HG02840 (cell line): ENCODE measurements at regions not wholly inside any gene's neighbourhood (a gene's known extent, or its start where the extent isn't known, plus 50 kb on each side); places are given as distances from the start of the nearest gene placed in this dataset.
"Not testable (repeated sequence)": the region's sequence is repeated elsewhere in the genome, so short reads cannot be mapped to it uniquely, and the experiment has no call there.

Experiments used
- ATAC-seq: cut with Tn5 transposase; IDR thresholded peaks from one replicate; pipeline ENCODE4 v1.9.1; 2021; ENCODE audit warnings: mild to moderate bottlenecking, moderate library complexity, moderate number of reproducible peaks; ENCODE audit not compliant: unreplicated experiment, low FRiP score

DNA sequence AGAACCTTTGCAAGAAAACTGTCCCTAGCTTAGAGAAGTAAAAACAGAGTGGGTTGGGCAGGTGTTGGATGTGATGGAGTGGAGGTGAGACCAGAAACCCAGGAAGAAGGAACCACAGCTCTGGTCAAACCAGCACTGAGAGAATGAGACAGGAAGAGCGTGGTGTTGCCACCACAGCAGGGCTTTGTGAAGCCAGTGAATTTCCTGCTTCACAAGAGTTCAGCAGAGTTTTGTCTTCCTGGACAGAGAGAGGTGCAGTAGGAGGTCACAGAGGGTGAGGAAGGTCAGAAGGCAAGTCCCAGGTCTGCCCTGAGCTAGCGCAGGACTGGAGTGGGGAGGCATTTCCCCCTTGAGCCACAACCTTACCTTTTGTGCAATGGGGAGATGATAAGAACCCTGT, 2306.2 kb upstream of the ACO1 start:
- ATAC-seq, result no peak

DNA sequence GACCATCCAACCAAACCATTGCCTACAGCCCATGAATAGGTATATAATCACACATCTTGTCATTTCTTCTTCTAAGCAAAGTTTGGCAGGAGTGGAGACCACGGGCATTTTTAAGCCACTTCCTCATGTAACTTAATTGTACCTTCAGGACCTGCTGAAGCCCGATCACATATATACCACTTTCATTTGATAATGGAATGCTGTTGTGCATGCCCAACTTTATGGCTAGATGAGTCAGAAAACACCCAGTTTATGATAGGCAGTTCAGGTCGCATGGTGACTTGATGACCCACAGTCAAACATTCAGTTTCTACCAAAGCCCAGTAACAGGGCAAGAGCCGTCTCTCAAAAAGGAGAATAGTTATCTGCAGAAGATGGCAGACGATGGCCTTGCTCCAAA, 2295.0 kb upstream of the ACO1 start:
- ATAC-seq, result no peak

GRCh38 chr9:30103647-30104394, 2280.6 kb upstream of the ACO1 start:
- ATAC-seq, result no peak

GRCh38 chr9:30107134-30107533, 2277.3 kb upstream of the ACO1 start:
- ATAC-seq, result not testable (repeated sequence)

DNA sequence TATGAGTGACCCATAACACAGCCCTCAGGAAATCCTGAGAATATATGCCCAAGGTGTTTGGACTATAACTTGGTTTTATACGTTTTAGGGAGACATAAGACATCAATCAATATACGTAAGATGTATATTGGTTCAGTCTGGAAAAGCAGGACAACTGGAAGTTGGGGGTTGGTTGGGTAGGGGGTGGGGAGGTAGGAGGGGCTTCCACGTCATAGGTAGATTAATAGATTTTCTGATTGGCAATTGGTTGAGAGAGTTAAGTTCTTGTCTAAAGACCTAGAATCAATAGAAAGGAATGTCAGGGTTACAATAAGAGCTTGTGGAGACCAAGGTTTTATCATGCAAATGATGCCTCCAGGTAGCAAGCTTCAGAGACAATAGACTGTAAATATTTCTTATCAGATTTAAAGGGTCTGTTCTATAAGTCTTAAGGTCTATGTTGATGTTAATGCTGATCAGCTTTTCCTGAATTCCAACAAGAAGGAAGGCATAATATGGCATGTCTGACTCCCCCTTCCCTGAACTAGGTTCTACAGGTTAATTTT, 2267.7 kb upstream of the ACO1 start:
- ATAC-seq, result no peak

GRCh38 chr9:30120666-30121065, 2263.8 kb upstream of the ACO1 start:
- no peak for ATAC-seq

GRCh38 chr9:30121611-30122010, 2262.8 kb upstream of the ACO1 start:
- ATAC-seq, result no peak

DNA sequence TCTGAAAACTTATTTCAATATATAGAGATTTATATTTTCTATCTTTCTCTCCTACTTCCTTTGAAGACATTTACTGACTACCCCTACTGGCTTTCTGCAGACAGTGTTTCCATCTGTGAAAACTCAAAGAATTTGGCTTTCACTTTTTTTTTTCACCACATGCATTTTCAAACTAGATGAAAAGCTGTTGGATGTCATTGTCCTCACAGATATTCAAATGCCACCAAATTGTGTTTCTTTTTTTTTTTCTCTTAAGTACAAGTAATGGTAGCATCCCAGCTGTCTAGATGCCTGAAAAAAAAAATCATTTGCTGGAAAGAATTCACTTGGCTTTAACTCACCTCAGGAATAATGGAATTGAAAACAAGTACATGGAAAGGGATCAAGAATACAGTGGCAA, 2258.6 kb upstream of the ACO1 start:
- ATAC-seq, result no peak

- ATAC-seq, result no peak
These were observed 2257.1 kb upstream of the ACO1 start for GRCh38 chr9:30127371-30127770.

DNA sequence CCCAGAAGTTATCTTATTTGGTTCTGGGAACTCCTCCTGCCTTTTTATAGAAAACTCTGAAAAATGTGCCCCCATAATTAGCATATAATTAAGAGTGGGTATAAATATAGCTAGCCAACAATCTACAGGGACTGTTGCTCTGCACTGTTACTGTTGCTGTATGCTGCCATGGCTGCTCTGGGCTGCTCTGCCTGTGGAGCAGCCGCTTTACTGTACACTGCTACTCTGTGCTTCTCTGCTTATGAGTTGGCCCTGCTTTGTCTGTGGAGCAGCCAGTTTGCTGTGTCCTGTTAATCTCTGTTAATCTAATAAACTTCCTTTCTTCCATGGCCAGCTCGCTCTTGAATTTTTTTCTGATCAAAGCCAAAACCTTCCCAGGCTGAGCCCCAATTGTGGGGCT, 2244.0 kb upstream of the ACO1 start:
- no peak for ATAC-seq

GRCh38 chr9:30160570-30160969, 2223.9 kb upstream of the ACO1 start:
- no peak for ATAC-seq

DNA sequence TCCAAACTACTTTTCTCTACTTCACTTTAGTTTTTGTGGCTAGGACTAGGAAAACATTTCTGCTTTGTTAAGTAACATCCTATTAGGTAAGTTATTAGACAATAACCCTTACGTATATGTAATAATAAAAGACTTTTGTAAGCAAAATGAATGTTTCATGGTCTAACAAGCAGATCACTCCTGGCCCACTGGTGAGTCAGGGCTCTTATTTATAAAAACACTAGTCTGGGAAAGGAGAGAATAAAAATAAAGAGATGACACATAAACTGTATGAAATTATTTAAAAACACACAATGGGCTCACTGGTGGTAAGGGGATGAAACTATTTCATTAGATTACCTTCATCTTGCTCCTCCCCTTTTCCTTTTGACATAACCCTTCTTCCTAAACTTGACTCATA, 2212.2 kb upstream of the ACO1 start:
- no peak for ATAC-seq

DNA sequence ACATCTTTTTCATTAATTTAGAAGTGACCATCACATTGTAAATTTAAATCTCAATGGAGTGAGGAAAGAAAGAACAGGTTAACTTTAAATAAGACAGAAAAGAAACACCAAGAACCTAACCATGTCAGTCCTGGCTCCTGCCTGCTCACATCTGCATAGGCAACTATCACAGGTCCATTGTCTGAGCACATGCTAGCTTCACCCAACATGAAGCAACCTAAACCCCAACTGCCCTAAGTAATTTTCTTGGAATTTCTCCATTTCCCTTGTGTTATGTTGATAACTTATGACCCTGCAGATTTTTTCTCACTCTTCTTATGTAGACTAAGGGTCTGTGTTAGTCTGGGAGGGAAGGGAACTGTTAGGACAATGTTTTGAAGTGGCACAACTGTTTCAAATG, 2205.8 kb upstream of the ACO1 start:
- no peak for ATAC-seq

DNA sequence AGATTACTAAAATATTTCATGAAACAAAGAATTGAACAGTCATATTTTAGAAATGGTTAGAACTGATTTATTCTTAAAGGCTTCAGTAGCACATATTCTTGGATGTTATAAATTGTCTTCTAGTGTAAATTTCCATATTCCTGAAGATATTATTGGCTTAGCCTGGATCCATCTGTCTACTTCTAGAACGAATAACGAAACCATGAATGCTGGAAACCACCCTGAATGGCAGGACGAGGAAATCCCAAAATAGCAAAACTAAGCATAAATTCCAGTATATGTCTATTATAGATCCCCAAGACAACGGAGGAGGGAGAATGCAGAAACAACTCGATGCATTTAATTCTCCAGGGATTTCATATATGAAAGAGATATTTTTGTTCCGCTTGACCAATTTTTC, 2191.0 kb upstream of the ACO1 start:
- no peak for ATAC-seq

- no peak for ATAC-seq
These were observed 2187.5 kb upstream of the ACO1 start for GRCh38 chr9:30196941-30197340.

- no peak for ATAC-seq
These were observed 2187.0 kb upstream of the ACO1 start for GRCh38 chr9:30197453-30197852.

GRCh38 chr9:30197954-30198353, 2186.5 kb upstream of the ACO1 start:
- ATAC-seq, result no peak

DNA sequence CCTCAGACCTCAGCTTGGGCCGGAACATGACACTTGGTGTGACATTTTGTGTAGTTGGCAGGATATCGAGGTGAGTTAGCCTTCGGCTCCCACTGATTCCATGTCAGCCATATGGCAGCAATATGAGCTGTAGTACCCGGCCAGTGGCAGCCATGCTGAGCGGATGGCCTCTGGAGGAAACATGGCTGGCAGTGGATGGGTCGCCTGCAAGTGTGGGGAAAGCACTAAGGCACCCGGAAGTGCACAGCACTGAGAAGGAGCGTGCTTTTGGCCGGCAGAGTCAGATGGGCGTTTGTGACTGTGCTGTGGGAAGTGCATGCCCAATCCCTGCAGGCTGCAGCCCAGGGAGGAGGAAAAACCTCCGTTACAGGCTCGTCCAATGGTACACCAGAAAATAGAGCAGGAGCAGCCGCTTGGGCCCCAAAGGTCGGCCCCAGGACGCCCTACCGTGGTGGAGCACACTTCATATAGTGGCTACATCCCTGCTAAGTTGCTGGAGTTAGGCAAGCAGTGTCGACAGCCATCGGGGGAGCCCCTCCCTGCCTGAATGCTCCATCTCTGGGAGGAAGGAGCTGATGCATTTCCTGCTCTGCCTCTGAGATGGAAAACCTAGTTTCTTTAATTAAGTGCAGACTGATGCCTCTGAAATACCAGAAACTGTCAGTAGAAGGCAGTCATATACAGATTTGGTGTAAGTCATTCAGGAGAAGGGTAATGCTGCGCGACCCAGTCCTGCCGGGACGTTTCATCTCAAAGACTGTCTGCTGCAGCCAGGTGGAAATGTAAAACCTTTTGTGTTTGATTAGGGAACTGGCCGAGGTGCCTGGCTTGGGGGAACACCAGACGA, 2185.8 kb upstream of the ACO1 start:
- no peak for ATAC-seq

- no peak for ATAC-seq
These were observed 2183.4 kb upstream of the ACO1 start for GRCh38 chr9:30201024-30201423.

DNA sequence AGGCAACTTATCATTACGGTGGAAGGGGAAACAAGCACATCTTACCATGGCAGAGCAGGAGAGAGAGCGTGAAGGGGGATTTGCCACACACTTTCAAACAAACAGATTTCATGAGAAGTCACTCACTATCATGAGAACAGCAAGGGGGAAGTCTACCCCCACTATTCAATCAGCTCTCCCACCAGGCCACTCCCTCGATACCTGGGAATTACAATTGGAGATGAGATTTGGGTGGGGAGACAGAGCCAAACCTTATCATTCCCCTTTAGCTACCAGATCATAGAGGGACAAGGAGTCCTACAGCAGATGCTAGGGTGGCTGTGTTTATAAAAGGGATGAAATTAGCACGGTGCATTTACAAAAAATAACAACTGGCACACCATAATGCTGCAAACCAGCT, 2149.4 kb upstream of the ACO1 start:
- ATAC-seq, result no peak

GRCh38 chr9:30235564-30235963, 2148.9 kb upstream of the ACO1 start:
- no peak for ATAC-seq

DNA sequence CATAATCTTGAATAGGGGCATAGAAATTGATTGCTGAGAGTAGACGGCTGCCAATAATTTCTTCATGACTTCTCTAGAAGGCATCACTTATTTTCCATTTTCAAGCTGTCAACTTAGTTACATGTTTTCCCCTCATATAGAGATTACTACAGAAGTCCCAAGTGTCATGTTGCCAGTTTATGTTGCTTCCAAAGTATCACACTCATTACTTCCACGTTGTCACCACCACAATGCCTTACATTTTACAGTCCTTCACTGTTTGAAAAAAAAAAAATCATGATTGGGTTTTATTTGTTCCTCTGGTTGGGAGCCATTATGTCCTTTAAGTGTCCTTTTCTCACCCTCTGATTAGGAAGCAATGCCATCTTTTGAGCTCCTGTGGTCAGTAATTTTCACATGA, 2144.6 kb upstream of the ACO1 start:
- no peak for ATAC-seq
